Ovary (tissue), 7 donors: ENCODE measurements at regions not wholly inside any gene's neighbourhood (a gene's known extent, or its start where the extent isn't known, plus 50 kb on each side); places are given as distances from the start of the nearest gene placed in this dataset.

Experiments
- DNase-seq, 5 donors: peaks; one replicate each; pipeline ENCODE4 v3.0.0-alpha.2; 2019 to 2020
- H3K27ac ChIP-seq, 2 donors: fragments of 200-600 bp; one replicate each; pipeline versions ENCODE4 v1.5.1 to v1.8.0; 2019 to 2022
- H3K27me3 ChIP-seq: fragments of 200-600 bp; one replicate; pipeline ENCODE4 v1.8.0; 2022
- H3K36me3 ChIP-seq: fragments of 200-600 bp; sonication (generic); one replicate; pipeline ENCODE4 v1.5.1; 2019
- H3K4me1 ChIP-seq: one replicate; pipeline ENCODE4 v1.8.1; 2013; ENCODE audit warnings: mild to moderate bottlenecking, moderate library complexity; ENCODE audit not compliant: insufficient read depth
- H3K4me3 ChIP-seq: fragments of 200-600 bp; sonication (generic); one replicate; pipeline ENCODE4 v1.5.1; 2017
- H3K9me3 ChIP-seq, 2 donors: fragments of 200-600 bp in 1 of 2; sonication (generic) in 1 of 2; one replicate each; pipeline versions ENCODE4 v1.5.1 to v1.8.1; 2013 to 2019; ENCODE audit warnings: mild to moderate bottlenecking in 1 of 2, moderate library complexity in 1 of 2
- EP300 ChIP-seq: sonication (generic); formaldehyde crosslinking; IDR thresholded peaks from one replicate; pipeline ENCODE4 v1.6.1; 2017; ENCODE audit warnings: antibody characterized with exemption
- POLR2A ChIP-seq: fragments of 450-650 bp; IDR thresholded peaks from one replicate; pipeline ENCODE4 v1.6.1; 2017; ENCODE audit warnings: antibody characterized with exemption, mild to moderate bottlenecking, moderate library complexity
- WGBS, 3 donors: extraction: QIAGEN DNeasy Blood & Tissue Kit in 1 of 3; methylation state at CpG; one replicate each; pipeline versions ENCODE4 v1.1.5 to v1.1.7; 2013 to 2017; 5-methylcytosine and 5-hydroxymethylcytosine counted together
- intact Hi-C, 4 donors: fragments of 100-400 bp; cut with DNase I; formaldehyde crosslinking; loops; one replicate each; pipeline versions ENCODE4 v1.11.0 to v1.15.1; 2022 to 2023
- TF ChIP-seq, protein P1 (sequence below), 3 donors: fragments of 450-650 bp in 2 of 3; fragments of 200-600 bp in 1 of 3; IDR thresholded peaks; one replicate each; pipeline versions ENCODE4 v1.5.1 to v1.8.0; 2016 to 2022; ENCODE audit warnings: antibody characterized with exemption in 3 of 3, mild to moderate bottlenecking in 1 of 3
- donor health status: DM: no; HTN: no; CAD: no; lungs with moderate emphysema.
- donor health status: DM: no; HTN: no; CAD: no.
- donor health status: Bipolar disorder and iron deficiency.
- donor health status: DM: no; HTN: no; CAD: no.
- donor health status: DM: yes; HTN: yes; CAD: no.

DNA sequence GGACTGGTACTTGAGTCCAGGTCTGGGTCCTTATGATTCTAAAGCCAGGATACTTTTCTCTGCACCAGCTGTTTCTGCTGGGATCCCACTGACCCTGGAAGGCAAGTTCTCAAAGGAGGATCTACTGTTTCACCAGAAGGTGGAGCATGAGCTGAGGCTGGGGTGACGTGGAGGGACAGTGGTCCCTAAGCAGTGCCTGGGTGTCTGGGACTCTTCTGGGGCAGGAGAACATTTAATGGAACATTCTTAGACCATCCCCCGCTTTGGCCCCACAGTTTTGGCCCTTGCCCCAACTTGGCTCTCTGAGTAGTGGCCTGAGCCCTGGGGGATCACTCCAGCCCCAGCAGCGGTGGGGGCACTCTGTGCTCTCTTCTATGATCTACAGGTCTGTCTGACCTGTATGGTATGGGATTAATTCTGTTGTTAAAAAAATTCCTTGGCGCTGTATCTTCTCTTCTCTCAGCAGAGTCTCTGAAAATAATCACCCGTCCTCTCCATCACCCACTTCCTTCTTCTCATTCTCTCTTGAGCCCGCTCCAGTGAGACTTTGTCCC lies 60.3 kb upstream of the CSF3R start:
- no peak overlapping the region for H3K27ac ChIP-seq
- H3K4me1 ChIP-seq, result no peaks in the 10 kb centered on the region
- H3K36me3 ChIP-seq, result no peaks in the 10 kb centered on the region
- H3K9me3 ChIP-seq, result no peaks in the 10 kb centered on the region
- 53 to 61% (median 54%) methylated on average over 6 of the region's 6 CpGs for WGBS, 3 donors
- H3K27me3 ChIP-seq, result no peaks in the 10 kb centered on the region
- intact Hi-C loops, result no loop called here
- DNase-seq, result no peak
- TF ChIP-seq, protein P1, sequence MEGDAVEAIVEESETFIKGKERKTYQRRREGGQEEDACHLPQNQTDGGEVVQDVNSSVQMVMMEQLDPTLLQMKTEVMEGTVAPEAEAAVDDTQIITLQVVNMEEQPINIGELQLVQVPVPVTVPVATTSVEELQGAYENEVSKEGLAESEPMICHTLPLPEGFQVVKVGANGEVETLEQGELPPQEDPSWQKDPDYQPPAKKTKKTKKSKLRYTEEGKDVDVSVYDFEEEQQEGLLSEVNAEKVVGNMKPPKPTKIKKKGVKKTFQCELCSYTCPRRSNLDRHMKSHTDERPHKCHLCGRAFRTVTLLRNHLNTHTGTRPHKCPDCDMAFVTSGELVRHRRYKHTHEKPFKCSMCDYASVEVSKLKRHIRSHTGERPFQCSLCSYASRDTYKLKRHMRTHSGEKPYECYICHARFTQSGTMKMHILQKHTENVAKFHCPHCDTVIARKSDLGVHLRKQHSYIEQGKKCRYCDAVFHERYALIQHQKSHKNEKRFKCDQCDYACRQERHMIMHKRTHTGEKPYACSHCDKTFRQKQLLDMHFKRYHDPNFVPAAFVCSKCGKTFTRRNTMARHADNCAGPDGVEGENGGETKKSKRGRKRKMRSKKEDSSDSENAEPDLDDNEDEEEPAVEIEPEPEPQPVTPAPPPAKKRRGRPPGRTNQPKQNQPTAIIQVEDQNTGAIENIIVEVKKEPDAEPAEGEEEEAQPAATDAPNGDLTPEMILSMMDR (IDR thresholded peaks at IDR 0.05), result no peak
- TF ChIP-seq POLR2A (no peak), EP300 (no peak)
- H3K4me3 ChIP-seq, result no peak overlapping the region

DNA sequence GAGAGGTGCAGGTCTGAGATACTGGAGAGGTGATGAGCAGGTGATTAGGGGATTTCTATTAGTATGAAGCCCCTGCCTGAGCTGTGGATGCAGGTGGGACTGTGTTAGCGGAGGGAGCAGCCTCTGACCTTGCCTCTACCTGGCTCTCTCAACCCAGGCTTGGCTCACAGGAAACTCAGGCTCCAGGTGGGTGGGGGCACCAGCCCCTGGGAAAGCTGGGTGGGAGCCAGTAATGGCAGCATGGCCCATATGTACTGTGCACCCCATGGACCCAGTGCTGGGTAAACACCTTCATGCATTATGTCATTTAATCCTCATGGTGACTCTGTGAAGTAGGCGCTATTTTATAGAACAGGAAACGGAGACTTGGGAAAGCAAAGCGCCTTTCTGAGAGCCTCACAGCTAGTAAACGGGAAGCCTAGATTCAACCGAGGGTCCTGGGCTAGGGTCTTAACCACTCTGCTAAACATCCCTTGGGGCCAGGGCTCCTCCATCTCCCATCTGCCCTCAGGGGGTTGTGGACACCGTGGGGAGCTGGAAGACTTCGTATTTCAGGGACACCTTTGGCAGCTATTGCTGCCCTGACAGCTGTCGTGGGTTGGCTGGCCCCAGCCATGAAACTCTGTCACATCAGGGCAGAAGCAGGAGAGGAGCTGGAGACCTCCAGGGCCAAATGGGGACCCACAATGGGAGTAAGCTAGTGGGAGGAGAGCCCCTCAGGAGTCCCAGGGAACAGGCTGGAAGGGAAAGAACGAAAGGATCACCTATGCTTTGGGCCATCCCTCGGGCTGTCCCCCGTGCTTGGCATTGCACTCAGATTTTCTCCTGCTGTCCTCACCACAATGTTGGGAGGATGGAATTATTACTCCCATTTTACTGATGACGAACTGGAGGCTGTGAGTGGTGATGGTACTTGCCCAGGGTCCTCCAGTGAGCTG lies 59.6 kb upstream of the CSF3R start:
- no peak overlapping the region for H3K27ac ChIP-seq
- no peak for DNase-seq
- H3K4me3 ChIP-seq, result no peak overlapping the region
- H3K4me1 ChIP-seq, result no peaks in the 10 kb centered on the region
- no peaks in the 10 kb centered on the region for H3K9me3 ChIP-seq
- intact Hi-C loops, result no loop called here
- TF ChIP-seq EP300, result no peak
- TF ChIP-seq POLR2A, result no peak
- TF ChIP-seq, protein P1 (IDR thresholded peaks at IDR 0.05), result no peak
- no peaks in the 10 kb centered on the region for H3K27me3 ChIP-seq
- no peaks in the 10 kb centered on the region for H3K36me3 ChIP-seq
- 52 to 60% (median 60%) methylated on average over 13 of the region's 13 CpGs for WGBS, 3 donors

DNA sequence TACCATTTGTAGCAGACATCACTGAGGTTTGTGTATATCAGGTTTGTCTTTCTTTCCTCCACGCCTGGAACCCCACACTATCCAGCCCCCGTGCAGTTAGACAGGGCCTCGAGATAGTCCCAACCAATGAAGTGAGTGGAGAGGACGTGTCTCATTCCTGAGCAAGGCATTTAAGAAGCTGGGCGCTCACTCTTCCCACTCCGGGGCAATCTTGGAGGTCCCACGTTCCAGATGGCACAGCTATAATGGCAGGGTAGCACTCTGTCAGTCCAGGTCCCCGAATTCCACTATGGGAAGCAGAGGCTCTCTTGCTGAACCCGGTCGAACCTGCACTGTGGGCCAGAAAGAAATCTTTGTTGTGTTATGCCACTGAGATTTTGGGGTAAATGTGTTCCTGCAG lies 57.3 kb upstream of the CSF3R start:
- Histone ChIP-seq H3K4me1 (no peaks in the 10 kb centered on the region), H3K9me3 (no peaks in the 10 kb centered on the region), H3K27ac (no peak overlapping the region), H3K27me3 (no peaks in the 10 kb centered on the region), H3K36me3 (no peaks in the 10 kb centered on the region), H3K4me3 (no peak overlapping the region)
- TF ChIP-seq EP300 (no peak), POLR2A (no peak)
- TF ChIP-seq, protein P1 (IDR thresholded peaks at IDR 0.05), result no peak
- intact Hi-C loops, result no loop called here
- 62 to 71% (median 63%) methylated on average over 10 of the region's 10 CpGs for WGBS, 3 donors
- DNase-seq, result no peak

DNA sequence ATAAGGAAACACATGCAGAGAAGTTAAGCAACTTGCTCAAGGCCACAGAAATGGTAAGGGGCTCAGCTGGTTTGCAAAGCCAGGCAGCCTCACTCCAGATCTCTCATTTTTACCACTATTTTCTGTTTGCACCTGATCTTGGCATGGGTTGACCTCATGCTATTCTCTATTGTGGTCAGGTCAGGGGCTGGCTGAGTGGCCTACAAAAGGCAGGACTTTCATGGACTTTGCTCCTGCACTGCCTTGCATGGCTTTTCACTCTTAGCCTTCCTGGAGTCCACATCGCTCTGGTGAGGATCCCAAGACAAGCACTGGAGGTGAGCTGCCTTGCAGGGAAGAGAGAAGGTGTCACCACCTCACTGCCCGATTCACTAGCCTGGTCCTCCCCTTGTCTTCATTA lies 56.8 kb upstream of the CSF3R start:
- intact Hi-C loops, result no loop called here
- no peaks in the 10 kb centered on the region for H3K36me3 ChIP-seq
- no peak overlapping the region for H3K27ac ChIP-seq
- TF ChIP-seq EP300 (no peak), POLR2A (no peak)
- TF ChIP-seq, protein P1 (IDR thresholded peaks at IDR 0.05), result no peak
- no peaks in the 10 kb centered on the region for H3K27me3 ChIP-seq
- H3K9me3 ChIP-seq, result no peaks in the 10 kb centered on the region
- WGBS, 3 donors, result 78 to 81% (median 79%) methylated on average over 2 of the region's 2 CpGs
- DNase-seq, result no peak
- no peak overlapping the region for H3K4me3 ChIP-seq
- no peaks in the 10 kb centered on the region for H3K4me1 ChIP-seq
